GM23338 (cell line): ENCODE measurements at regions not wholly inside any gene's neighbourhood (a gene's known extent, or its start where the extent isn't known, plus 50 kb on each side); places are given as distances from the start of the nearest gene placed in this dataset.

ENCODE experiments used
- ATAC-seq: fragments of 200-7000 bp; cut with Tn5 transposase; 3 replicates; pipeline ENCODE4 v1.9.1; 2020
- DNase-seq: peaks from one replicate; pipeline ENCODE4 v3.0.0-alpha.2; 2015; ENCODE audit warnings: low spot score
- H2AFZ ChIP-seq: fragments of 200-600 bp; sonication (generic); 2 replicates; pipeline ENCODE4 v1.8.0; 2016; ENCODE audit warnings: antibody characterized with exemption, mild to moderate bottlenecking, moderate library complexity
- H3F3A ChIP-seq: fragments of 200-600 bp; sonication (generic); replicated peaks from 2 replicates; pipeline ENCODE4 v1.8.0; 2017; ENCODE audit warnings: antibody characterized with exemption, mixed run types, low read depth
- H3K27ac ChIP-seq: fragments of 200-600 bp; sonication (generic); 2 replicates; pipeline ENCODE4 v1.6.1; 2016; ENCODE audit warnings: low read depth
- H3K27me3 ChIP-seq: fragments of 200-600 bp; sonication (generic); 2 replicates; pipeline ENCODE4 v1.8.0; 2016; ENCODE audit warnings: mild to moderate bottlenecking, mixed run types, moderate library complexity; ENCODE audit not compliant: insufficient read depth
- H3K36me3 ChIP-seq: fragments of 200-600 bp; sonication (generic); 2 replicates; pipeline ENCODE4 v1.8.0; 2016; ENCODE audit warnings: mild to moderate bottlenecking; ENCODE audit not compliant: insufficient read depth
- H3K4me1 ChIP-seq: fragments of 200-600 bp; sonication (generic); 2 replicates; pipeline ENCODE4 v1.8.0; 2016; ENCODE audit warnings: mild to moderate bottlenecking, moderate library complexity; ENCODE audit not compliant: insufficient read depth
- H3K4me2 ChIP-seq: fragments of 200-600 bp; sonication (generic); 2 replicates; pipeline ENCODE4 v1.7.1; 2017; ENCODE audit warnings: mixed run types
- H3K4me3 ChIP-seq: fragments of 200-600 bp; sonication (generic); 2 replicates; pipeline ENCODE4 v1.6.1; 2016; ENCODE audit warnings: mixed run types
- H3K79me2 ChIP-seq: fragments of 200-600 bp; sonication (generic); replicated peaks from 2 replicates; pipeline ENCODE4 v1.8.0; 2017; ENCODE audit warnings: mild to moderate bottlenecking; ENCODE audit not compliant: insufficient read depth
- H3K9me2 ChIP-seq: fragments of 200-600 bp; sonication (generic); 2 replicates; pipeline ENCODE4 v1.8.0; 2017; ENCODE audit not compliant: insufficient read depth
- H4K20me1 ChIP-seq: fragments of 200-600 bp; sonication (generic); replicated peaks from 2 replicates; pipeline ENCODE4 v1.8.0; 2017; ENCODE audit warnings: mild to moderate bottlenecking; ENCODE audit not compliant: insufficient read depth
- H3K27ac Mint-ChIP-seq: 2 replicates; pipeline ENCODE4 v1.8.0; 2020; ENCODE audit warnings: inconsistent platforms, mild to moderate bottlenecking, moderate library complexity, mixed read lengths
- H3K27me3 Mint-ChIP-seq: 3 replicates; pipeline ENCODE4 v1.8.0; 2022; ENCODE audit warnings: low read depth, mild to moderate bottlenecking, moderate library complexity, mixed read lengths, inconsistent platforms; ENCODE audit not compliant: insufficient read depth, poor library complexity
- H3K36me3 Mint-ChIP-seq: 3 replicates; pipeline ENCODE4 v1.8.0; 2021; ENCODE audit warnings: low read depth, mild to moderate bottlenecking, inconsistent platforms, moderate library complexity, mixed read lengths
- H3K4me1 Mint-ChIP-seq: 3 replicates; pipeline ENCODE4 v1.8.0; 2020; ENCODE audit warnings: mild to moderate bottlenecking, inconsistent platforms, mixed read lengths
- H3K4me3 Mint-ChIP-seq: 3 replicates; pipeline ENCODE4 v1.8.0; 2021; ENCODE audit warnings: moderate library complexity, mild to moderate bottlenecking, inconsistent platforms, mixed read lengths
- H3K9me3 Mint-ChIP-seq: 3 replicates; pipeline ENCODE4 v1.8.0; 2020; ENCODE audit warnings: moderate library complexity, mild to moderate bottlenecking, inconsistent platforms, mixed read lengths
- EZH2phosphoT487 ChIP-seq: fragments of 200-600 bp; sonication (generic); IDR thresholded peaks from one replicate; pipeline ENCODE4 v1.8.1; 2018; ENCODE audit warnings: antibody characterized with exemption; ENCODE audit not compliant: unreplicated experiment
- POLR2AphosphoS5 ChIP-seq: IDR thresholded peaks from 2 replicates; pipeline ENCODE4 v1.6.1; 2016; ENCODE audit warnings: antibody characterized with exemption, low read depth
- REST ChIP-seq: IDR thresholded peaks from one replicate; pipeline ENCODE4 v1.6.1; 2018; ENCODE audit warnings: antibody characterized with exemption; ENCODE audit not compliant: unreplicated experiment
- STAT1 ChIP-seq: IDR thresholded peaks from one replicate; pipeline ENCODE4 v1.6.1; 2016; ENCODE audit warnings: antibody characterized with exemption; ENCODE audit not compliant: unreplicated experiment
- ZNF331 ChIP-seq: fragments of 250-450 bp; sonication (Bioruptor Pico); IDR thresholded peaks from 2 replicates; pipeline ENCODE4 v1.5.0; 2020; ENCODE audit warnings: low read depth, mild to moderate bottlenecking, moderate library complexity
- ZNF462 ChIP-seq: fragments of 250-450 bp; sonication (Bioruptor Pico); IDR thresholded peaks from 2 replicates; pipeline ENCODE4 v1.5.0; 2020; ENCODE audit warnings: mild to moderate bottlenecking, moderate library complexity

- Mint-ChIP-seq H3K36me3 (no peaks in the 10 kb centered on the region), H3K4me3 (no peak overlapping the region), H3K27me3 (no peaks in the 10 kb centered on the region), H3K27ac (no peak overlapping the region), H3K9me3 (peaks cover 10% of the 10 kb centered on the region; the same call in 2 of the 3 replicates), H3K4me1 (no peaks in the 10 kb centered on the region)
- no peaks in the 10 kb centered on the region for H4K20me1 ChIP-seq
- no peaks in the 10 kb centered on the region for H3F3A ChIP-seq
- H3K79me2 ChIP-seq: no peaks in the 10 kb centered on the region
- H3K27ac ChIP-seq: no peak overlapping the region
- no peak for DNase-seq
- no peaks in the 10 kb centered on the region for H3K27me3 ChIP-seq
- no peak for ATAC-seq
- no peaks in the 10 kb centered on the region for H3K4me1 ChIP-seq
- no peak overlapping the region for H3K4me2 ChIP-seq
- TF ChIP-seq ZNF331 (CRISPR knock-in tag) (no peak), POLR2AphosphoS5 (no peak), STAT1 (no peak), ZNF462 (CRISPR knock-in tag) (no peak), REST (no peak), EZH2phosphoT487 (no peak)
- H3K4me3 ChIP-seq: no peak overlapping the region
- no peak overlapping the region for H2AFZ ChIP-seq
- H3K36me3 ChIP-seq: no peaks in the 10 kb centered on the region
- peaks cover 4% of the 10 kb centered on the region; the same call in 1 of the 2 replicates for H3K9me2 ChIP-seq
These were observed 223.5 kb upstream of the DAB2 start for GRCh38 chr5:39648085-39648847.
